ENCODE measurements at regions not wholly inside any gene's neighbourhood (a gene's known extent, or its start where the extent isn't known, plus 50 kb on each side); places are given as distances from the start of the nearest gene placed in this dataset.

- no peak for TF ChIP-seq CTCF (conservative IDR thresholded peaks at IDR 0.05; ENCODE audit: low read length)
- no peak for TF ChIP-seq EZH2phosphoT487 (IDR thresholded peaks at IDR 0.05; ENCODE audit: borderline replicate concordance, low read depth, low read length)
Observed at GRCh38 chr9:7238247-7238637, 480.5 kb downstream of the KDM4C start.
